ENCODE measurements at regions not wholly inside any gene's neighbourhood (a gene's known extent, or its start where the extent isn't known, plus 50 kb on each side); places are given as distances from the start of the nearest gene placed in this dataset.

DNA sequence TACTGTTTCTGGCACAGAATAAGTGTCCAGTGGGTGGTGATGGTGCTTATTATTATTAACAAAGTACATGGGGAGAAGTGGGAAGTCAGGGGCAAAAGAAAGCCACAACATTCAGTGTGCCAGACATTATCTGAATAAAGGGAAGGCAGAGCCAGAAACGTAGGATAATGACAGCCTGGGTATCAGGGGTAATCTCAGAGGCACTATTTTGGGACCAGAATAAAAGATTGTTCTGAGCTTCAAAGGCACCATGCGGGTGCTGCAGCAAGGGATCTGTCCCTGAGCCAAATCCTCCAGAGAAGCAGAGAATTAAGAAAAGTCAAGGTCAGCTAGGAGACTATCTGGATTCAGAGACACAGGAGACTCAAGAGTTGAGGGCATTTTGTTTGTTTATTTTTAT is 328.8 kb upstream of the GATB start:
- DNase-seq: no peak

DNA sequence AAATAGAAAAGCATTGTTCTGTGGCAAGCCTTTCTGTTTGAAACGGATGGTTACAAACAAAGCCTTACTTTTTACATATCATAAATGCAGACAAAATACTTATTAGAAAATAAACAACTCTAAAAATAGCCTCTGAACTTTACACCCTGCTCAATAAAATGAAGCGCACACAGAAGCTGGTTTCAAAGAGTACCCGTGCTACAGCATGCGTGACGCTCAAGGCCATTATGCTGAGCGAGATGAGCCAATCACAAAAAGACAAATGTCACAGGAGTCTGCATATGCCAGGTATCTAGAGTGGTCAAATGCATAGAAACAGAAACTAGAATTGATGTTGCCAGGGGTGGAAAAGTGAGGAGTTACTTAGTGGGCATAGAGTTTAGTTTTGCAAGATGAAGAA is 326.5 kb upstream of the GATB start:
- DNase-seq: no peak

DNA sequence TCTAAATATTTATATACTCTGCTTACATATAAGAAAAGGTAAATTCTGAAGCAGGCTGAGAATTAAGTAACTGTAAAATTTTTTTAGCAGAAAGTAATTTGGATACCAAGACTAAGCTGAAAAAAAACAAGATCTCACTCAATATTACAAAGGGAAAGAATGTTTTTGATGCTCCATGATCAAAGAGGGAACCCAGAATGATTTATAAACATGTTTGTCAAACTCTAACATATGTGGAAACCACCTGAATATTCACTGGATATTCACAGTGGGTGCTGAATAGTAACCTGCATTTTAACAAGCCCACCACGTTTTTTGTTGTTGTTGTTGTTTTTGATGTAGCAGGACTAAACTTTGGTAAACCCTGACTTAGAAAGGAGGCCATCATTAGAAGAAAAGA is 324.9 kb upstream of the GATB start:
- no peak for DNase-seq

DNA sequence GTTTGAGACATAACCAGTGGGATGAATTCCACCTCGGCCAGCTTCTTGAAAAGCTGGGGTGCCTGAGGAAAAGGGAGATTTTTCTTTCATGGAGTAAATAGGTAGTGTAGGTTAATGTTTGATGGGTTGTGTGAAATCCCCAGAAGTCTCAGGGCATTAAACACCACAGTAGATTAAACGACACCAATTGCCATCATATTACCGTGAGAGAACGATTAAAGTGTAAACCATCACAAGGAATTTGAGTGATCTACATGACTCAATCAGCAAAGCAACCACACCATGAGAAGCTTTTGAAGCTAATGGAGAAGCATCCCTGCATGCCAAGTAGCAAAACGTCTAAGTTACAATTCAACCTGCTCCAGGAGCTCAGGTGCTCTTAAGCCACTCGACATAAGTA is 322.5 kb upstream of the GATB start:
- no peak for DNase-seq

DNA sequence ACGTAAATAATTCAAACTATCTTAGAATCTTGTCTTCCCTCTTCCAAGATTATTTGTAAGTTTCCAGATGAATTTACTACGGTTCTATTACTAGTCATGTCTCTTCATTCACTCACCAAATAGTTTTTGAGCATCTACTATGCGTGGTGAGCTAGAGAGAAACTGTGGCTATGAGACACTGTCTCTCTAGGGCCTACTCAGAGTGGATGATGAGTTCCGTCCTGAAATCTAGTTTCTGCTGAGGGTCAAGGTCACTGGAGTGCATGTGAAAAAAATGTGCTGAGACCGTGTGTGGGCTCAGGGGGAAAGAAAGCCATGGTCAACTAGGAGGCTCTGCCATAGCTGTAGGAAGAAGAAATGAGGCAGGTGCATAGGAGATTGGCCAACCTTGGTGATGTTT is 320.2 kb upstream of the GATB start:
- DNase-seq: no peak

DNA sequence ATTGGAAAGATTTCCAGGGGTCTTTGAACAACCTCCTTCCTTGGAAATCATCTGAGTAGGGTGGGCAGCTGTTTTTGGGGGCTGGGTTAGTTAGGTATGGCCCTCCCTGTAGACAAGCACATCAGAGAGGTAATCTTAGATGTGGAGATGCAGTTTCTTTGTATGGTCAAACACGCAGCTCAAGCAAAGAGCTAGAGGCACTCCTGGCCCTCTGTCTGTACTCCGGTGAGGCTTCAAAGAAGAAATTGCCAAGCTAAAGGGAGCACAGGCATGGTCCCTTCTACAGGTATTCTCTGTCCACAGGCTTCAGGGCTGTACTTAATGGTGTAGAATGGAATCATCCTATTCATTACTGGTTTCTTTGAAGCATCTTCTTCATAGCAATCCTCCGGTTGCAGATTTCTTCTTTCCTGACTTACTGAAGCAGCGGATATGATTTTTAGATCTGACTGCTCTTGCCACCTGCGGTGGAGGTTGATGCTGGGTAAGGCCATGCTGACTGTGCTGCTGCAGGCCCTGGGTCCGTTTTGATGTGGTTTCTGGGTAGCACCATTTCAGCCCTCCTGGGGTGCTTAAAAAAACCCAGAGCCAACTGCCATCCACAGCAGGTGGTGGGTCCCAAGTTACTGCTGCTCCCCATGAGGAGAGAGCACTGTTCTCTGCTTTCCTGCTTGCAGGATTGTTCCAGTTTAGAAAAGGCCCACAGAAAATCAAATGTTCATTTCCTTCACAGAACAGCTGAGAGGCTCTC is 318.9 kb upstream of the GATB start:
- DNase-seq: no peak

DNA sequence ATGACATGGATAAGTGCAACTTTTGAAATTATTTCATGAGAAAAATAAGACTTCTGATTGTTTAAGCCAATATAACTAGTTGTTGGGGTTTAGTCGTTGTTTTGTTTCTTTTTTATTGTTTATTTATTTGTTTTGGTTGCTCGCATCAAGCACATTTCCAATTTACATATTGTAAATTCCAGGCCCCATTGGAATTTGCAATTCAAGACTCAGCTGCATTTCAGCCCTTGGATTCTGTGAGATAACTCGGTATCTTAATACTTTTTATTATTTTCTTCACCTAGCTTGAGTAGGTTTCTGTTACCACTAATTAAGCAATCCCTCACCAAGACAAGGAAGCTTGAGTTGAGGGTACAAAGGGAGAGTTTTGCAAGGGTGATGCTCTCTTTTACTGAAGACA is 318.3 kb upstream of the GATB start:
- no peak for DNase-seq

DNA sequence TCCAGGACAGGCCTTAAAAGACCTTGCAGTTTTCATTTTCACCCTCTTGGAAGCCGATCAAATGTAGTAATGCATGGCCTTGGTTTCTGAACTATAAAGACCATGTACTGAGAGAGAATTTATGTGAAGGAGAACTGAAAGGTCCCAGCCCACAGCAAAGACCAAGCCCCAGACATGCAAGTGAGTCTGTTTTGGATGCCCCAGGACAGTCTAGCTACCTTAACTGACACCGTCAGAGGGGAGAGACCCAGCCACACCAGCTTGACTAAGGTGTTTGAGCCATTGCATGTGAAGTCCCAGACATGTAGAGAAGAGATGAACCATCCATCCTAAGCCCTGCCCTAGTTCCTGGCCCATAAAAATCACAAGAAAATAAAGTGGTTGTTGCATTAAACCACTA is 316.8 kb upstream of the GATB start:
- no peak for DNase-seq

DNA sequence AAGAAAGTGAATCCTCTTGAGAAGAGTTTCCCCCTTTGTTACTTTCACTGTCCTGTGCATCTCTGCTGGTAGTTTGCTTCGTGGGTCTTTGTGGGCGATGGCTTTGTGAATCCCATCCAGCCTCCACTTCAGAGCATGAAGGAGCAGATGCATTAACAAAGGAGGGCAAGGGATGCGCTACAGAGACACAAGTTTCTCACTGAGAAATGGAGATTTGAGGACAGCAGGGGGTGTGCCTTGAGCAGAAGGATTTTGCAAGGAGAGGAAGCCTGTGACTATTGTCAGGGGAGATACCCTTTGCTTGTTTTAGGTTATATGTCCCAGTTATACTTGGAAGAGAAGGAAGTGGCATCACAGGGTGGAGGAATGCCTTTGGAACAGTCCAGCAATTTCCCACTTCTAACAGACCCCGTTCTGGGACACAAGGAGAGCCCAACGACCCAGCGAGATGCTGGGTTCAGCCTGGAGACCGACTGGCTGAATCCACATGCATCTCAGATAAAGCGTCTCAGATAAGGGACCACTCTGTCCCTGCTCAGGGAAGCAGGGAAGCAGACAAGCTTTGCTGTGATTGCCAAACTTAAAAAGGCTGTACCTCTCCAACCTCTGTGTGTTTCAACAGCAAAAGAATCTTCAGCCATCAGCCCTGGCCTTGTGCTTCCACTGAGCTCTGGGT is 314.6 kb upstream of the GATB start:
- no peak for DNase-seq

DNA sequence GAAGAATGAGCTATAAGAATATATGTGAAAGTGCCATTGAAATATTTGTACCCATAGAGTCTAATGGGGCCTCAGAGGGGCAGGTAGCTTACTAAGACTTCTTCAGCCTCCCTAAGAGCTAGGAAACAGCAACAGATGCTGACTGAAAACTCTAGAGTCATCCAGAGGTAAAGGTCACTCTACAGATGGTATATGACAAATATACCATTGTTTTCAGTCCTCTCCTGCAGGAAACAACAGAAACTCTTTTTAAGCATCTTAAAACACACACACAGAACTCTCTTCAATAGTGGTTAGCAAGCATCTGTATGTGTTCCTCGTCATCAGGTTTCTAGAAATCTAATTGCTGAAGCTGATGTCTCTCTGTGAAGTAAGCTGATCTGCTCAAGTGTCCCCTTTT is 313.8 kb upstream of the GATB start:
- DNase-seq: no peak

DNA sequence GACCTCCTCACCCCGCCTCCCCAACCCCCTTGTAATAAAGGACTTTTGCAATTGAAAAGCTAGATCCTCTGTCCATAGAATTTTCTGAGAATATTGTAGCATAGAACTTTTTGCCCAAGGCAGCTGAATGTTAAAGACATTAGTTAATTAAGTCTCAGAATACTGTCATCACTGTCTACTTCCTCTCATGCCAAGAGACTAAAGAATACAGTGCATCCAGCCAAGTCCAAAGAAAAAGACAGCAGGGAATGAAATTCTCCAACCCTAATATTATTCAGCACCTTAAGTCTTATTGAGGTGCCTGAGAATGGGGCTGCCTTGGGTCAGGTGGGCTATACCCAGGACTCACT is 313.3 kb upstream of the GATB start:
- DNase-seq: peak; percentile 10

DNA sequence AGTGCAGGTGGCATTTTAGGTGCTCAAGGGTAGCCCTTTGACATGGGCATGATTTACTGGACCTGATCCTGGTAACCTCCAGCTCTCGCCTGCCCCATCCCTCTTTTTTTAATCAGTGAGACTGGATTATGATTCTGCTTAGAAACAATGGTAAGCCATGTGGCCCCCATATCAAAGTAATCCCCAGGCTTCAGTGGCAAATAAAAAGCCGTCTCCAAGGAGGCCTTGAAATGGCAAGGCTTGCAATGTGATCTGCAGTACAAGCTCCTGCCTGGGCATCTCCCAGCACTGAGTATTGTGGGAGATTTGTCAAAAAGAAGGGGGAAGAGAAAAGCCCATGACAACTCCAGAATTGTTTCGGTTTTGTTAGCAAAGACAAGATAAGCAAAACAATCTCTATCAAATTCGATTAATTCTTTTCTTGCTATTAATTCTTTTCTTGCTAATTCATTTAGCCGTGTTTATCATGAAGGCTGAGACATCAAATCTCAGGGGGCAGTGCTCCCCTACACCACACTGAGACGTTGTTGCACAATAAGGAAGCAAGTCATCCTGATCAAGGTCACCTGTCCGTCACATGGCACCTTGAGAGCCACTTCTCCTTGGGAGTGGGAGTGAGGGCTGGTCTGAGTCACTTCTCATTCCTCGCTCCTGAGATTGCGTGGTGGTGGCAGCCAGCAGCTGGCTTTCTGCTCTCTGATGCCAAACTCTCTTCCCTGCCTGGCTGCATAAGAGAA is 312.7 kb upstream of the GATB start:
- peak; percentile 65 for DNase-seq

DNA sequence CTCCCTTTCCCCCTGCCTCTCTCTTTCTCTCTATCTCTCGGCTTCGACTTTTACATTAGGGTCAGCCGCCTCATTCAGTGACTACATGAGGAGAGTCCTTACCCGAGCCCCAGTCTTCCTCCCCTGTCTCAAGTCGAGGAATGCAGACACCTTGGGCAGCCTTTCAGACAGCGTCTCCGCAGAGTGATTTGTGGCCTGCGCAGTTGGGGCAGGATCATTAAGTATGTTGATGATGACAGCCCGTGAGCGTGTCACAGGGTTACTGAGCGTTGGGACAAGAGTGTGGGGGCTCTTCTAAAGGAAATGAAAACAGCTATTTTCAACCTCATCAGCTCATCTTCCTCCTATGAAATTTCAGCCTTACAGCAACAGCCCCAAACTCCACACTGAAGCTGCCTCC is 312.1 kb upstream of the GATB start:
- no peak for DNase-seq

DNA sequence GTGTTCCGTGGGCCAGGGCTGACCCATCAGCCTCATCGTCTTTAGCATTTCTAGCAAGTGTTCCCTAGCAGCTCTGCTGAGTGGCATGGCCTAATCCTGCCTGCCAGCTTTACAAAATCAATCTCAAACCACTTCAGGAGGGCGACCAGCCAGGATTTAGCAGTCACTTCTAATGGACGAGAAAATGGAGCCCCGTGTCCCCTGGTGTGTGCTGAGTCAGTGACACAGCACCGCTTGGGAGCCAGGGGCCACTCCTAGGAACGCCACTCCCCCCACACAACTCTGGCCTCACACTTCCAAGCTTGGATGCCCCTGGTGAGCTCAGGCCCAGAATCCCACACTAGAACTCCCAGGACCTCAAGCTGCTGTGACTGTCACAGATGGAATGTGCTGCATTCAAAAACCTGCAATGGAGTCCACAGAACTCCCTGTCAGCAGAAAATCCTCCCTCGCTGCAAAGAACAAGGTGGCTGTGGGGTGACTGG is 311.2 kb upstream of the GATB start:
- no peak for DNase-seq

DNA sequence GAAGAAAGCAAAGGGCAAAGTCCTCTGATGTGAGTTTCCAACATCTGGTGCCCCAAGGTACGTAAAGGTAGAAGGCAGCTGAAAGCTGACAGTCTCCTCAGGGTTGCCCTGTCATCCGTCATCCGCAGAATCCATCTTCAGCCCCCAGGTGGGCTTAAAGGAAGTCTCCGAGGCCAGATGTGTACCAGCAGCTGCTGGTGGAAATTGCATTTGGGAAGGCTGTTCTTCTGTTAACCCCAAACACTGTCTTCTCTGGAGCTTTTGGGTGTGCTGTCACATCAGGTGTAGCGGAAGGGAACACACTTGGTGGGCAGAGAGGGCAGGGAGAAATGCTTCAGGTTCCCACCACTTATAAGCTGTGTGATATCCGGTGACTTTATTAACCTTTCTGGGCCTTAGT is 310.0 kb upstream of the GATB start:
- DNase-seq: no peak

DNA sequence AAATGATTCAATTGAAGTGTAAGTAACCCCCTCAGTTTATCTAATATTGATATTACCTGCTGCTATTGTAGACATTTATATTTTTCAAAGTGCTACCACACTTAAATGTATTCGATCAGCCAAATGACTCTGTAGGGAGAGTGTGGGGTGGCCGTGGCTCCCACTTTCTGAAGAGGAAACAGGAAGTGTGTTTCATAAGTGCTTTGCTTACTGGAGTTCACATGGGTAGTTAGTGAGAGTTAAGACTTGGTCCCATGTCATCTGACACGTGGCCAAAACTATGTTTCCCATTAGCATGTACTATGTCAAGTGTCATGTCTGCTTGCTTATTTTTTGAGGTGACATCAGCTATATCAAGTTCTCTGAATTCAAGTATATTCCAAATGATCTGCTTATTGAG is 308.1 kb upstream of the GATB start:
- DNase-seq: peak; percentile 60

DNA sequence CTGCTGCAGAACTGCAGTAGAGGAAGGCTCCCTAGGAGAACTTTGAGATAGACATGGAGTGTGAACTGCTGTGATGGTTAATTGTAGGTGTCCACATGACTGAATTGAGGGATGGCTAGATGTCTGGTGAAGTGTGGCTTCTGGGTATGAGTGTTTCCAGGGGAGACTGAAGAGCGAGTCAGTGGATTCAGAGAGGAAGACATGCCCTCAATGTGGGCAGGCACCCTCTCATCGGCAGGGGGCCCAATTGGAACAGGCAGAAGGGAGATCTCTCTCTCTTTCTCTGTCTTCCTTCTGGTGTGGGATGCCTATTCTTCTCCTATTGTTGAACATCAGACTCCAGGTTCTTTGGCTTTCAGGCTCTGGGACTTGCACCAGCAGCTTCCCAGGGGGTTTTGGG is 304.7 kb upstream of the GATB start:
- DNase-seq: no peak

DNA sequence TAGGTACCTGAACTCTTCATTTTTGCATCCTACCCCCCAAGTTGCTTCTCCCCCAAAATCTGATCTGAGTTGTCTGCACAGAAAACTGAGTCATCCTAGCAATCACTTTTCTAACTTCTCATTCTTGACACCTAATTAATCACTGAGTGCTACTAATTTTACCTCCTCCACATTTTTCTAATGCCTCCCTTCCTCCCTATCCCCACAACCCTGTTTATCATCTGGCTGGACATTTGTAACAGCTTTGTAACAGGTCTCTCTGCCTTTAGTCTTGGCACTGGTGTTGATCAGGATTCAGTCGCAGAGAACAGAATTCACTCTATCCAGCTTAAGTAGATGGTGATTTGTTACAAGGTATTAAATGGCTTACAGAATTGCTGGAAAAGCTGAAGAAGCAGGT is 303.9 kb upstream of the GATB start:
- DNase-seq: no peak

DNA sequence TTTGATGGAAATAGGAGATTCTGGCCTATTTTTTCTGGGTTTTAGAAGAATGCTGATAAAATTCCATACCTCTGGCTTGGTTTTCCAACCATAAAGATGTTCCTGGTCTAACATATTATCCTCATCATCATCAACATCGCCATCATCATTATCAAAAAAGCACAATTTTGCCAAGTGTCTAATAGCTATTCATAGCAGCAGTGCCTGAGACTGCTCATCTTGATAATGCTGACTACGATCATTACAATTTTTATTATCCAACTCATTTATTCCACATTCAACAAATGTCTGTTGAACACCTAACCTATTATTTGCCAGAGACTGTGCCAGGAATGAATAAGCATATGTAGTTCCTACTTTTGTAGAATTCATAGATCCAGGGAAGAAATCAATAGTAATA is 303.5 kb upstream of the GATB start:
- DNase-seq: no peak

DNA sequence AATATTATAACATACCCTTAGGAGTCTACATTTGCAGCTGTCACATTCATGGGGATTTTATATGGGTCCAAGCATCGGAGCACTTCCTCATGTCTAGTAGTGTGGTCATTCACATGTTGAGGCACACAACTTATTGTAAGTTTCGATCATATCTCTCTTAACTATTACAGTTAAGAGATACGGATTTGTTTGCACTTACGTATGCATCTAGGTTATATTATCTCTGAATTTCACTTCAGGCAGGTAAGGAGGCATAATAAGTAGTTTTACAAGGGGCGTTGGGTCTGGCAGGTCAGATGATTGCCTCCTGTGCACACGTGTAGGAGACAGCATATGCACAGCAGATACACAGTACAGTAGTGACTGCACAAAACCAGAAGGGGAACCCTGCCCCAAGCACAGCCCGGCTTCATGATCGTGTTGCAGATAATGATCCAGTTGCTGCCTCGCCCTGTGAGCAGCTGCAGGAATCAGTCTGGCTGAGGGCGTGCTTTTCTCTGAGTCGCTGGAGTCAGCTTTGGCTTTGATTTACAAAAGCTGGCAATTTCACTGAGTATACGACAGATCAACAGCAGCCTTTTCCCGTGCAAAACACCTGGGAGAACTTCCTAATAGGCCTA is 302.9 kb upstream of the GATB start:
- DNase-seq: no peak

DNA sequence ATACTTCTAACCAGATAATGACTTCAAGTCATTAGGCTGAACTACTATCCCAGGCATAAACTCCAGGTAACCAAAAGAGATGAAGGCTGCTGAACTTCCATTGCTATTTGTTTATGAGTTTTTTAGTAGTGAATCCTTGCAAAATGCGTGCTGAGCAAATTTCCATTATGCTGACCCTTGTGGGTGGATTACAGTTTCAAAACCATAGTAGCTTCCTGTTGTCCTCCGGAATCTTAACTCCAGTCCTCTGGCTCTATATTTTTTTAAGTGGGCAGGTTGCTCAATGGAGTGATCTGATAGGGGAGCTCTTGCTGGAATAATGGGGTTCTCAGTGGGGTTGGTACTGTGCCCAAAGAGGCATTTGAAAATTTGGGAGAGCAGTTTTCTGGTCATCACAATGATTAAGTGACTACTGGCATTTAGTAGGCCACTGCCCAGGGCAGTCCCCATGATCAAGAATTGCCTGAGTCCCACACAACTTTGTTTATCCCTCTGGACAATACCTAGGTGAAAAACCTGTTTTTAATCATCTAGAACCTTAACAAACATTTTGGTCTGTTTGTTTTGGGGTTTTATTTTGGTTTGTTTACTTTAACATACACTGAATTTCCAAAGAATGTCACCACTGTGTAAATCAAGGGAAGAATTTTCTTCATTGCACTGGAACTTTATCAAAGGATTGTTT is 302.3 kb upstream of the GATB start:
- peak; percentile 68 for DNase-seq

DNA sequence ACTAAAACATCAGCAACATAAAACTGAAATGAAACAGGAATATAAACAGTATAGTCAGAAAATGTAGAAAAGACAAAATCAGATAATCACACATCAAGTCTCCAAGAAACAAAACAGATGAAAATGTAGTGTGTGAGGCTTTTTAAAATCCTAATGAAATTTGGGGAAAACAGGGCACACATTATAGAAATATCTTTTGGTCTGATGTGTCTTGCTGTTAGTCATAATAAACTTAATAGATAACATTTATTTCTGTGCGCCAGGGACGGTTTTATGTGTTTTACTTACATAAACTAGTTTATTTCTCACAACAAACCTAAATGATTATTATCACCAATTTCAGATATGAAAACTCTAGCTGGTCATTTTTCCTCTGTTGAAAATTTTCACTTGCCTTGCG is 293.9 kb upstream of the GATB start:
- DNase-seq: no peak

DNA sequence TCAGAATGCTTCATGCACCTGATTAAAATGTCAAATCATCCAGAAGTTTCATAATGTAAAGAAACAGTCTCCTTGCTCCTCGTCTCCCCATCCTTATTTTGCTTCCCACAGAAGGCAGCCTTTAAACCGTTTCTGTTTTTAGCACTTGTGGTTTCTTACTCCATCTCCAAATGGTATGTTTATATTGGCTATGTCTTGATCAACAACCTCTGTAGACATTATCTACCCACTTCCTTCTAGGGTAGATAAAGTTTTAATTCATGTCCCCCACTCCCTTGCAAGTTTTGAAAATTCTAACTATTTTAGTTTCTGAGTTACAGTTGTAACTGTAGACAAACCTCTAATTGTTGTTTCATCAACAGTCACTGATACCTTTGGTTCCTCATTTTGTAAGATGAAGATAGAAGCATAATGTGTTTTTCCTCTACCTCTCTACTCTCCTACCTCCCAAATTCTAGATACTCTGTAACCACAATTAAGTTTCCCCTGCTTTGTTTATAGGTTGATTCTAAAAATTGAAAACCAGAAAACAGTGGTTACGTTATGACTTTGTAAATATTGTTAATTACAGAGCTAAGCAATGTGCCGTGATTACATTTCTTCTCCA is 291.7 kb upstream of the GATB start:
- DNase-seq: no peak
